GM23338 (cell line): ENCODE measurements at regions not wholly inside any gene's neighbourhood (a gene's known extent, or its start where the extent isn't known, plus 50 kb on each side); places are given as distances from the start of the nearest gene placed in this dataset.

Experiments
- ATAC-seq: fragments of 200-7000 bp; cut with Tn5 transposase; 3 replicates; pipeline ENCODE4 v1.9.1; 2020
- DNase-seq: peaks from one replicate; pipeline ENCODE4 v3.0.0-alpha.2; 2015; ENCODE audit warnings: low spot score
- H2AFZ ChIP-seq: fragments of 200-600 bp; sonication (generic); 2 replicates; pipeline ENCODE4 v1.8.0; 2016; ENCODE audit warnings: antibody characterized with exemption, mild to moderate bottlenecking, moderate library complexity
- H3F3A ChIP-seq: fragments of 200-600 bp; sonication (generic); replicated peaks from 2 replicates; pipeline ENCODE4 v1.8.0; 2017; ENCODE audit warnings: antibody characterized with exemption, mixed run types, low read depth
- H3K27ac ChIP-seq: fragments of 200-600 bp; sonication (generic); 2 replicates; pipeline ENCODE4 v1.6.1; 2016; ENCODE audit warnings: low read depth
- H3K27me3 ChIP-seq: fragments of 200-600 bp; sonication (generic); 2 replicates; pipeline ENCODE4 v1.8.0; 2016; ENCODE audit warnings: mild to moderate bottlenecking, mixed run types, moderate library complexity; ENCODE audit not compliant: insufficient read depth
- H3K36me3 ChIP-seq: fragments of 200-600 bp; sonication (generic); 2 replicates; pipeline ENCODE4 v1.8.0; 2016; ENCODE audit warnings: mild to moderate bottlenecking; ENCODE audit not compliant: insufficient read depth
- H3K4me1 ChIP-seq: fragments of 200-600 bp; sonication (generic); 2 replicates; pipeline ENCODE4 v1.8.0; 2016; ENCODE audit warnings: mild to moderate bottlenecking, moderate library complexity; ENCODE audit not compliant: insufficient read depth
- H3K4me2 ChIP-seq: fragments of 200-600 bp; sonication (generic); 2 replicates; pipeline ENCODE4 v1.7.1; 2017; ENCODE audit warnings: mixed run types
- H3K4me3 ChIP-seq: fragments of 200-600 bp; sonication (generic); 2 replicates; pipeline ENCODE4 v1.6.1; 2016; ENCODE audit warnings: mixed run types
- H3K79me2 ChIP-seq: fragments of 200-600 bp; sonication (generic); replicated peaks from 2 replicates; pipeline ENCODE4 v1.8.0; 2017; ENCODE audit warnings: mild to moderate bottlenecking; ENCODE audit not compliant: insufficient read depth
- H3K9me2 ChIP-seq: fragments of 200-600 bp; sonication (generic); 2 replicates; pipeline ENCODE4 v1.8.0; 2017; ENCODE audit not compliant: insufficient read depth
- H4K20me1 ChIP-seq: fragments of 200-600 bp; sonication (generic); replicated peaks from 2 replicates; pipeline ENCODE4 v1.8.0; 2017; ENCODE audit warnings: mild to moderate bottlenecking; ENCODE audit not compliant: insufficient read depth
- H3K27ac Mint-ChIP-seq: 2 replicates; pipeline ENCODE4 v1.8.0; 2020; ENCODE audit warnings: inconsistent platforms, mild to moderate bottlenecking, moderate library complexity, mixed read lengths
- H3K27me3 Mint-ChIP-seq: 3 replicates; pipeline ENCODE4 v1.8.0; 2022; ENCODE audit warnings: low read depth, mild to moderate bottlenecking, moderate library complexity, mixed read lengths, inconsistent platforms; ENCODE audit not compliant: insufficient read depth, poor library complexity
- H3K36me3 Mint-ChIP-seq: 3 replicates; pipeline ENCODE4 v1.8.0; 2021; ENCODE audit warnings: low read depth, mild to moderate bottlenecking, inconsistent platforms, moderate library complexity, mixed read lengths
- H3K4me1 Mint-ChIP-seq: 3 replicates; pipeline ENCODE4 v1.8.0; 2020; ENCODE audit warnings: mild to moderate bottlenecking, inconsistent platforms, mixed read lengths
- H3K4me3 Mint-ChIP-seq: 3 replicates; pipeline ENCODE4 v1.8.0; 2021; ENCODE audit warnings: moderate library complexity, mild to moderate bottlenecking, inconsistent platforms, mixed read lengths
- H3K9me3 Mint-ChIP-seq: 3 replicates; pipeline ENCODE4 v1.8.0; 2020; ENCODE audit warnings: moderate library complexity, mild to moderate bottlenecking, inconsistent platforms, mixed read lengths
- CREB1 ChIP-seq: fragments of 250-450 bp; sonication (Bioruptor Pico); IDR thresholded peaks from 2 replicates; pipeline ENCODE4 v1.5.0; 2020; ENCODE audit warnings: low read depth, mild to moderate bottlenecking, moderate library complexity
- EZH2 ChIP-seq: fragments of 200-600 bp; sonication (generic); IDR thresholded peaks from one replicate; pipeline ENCODE4 v1.8.0; 2017; ENCODE audit warnings: antibody characterized with exemption, mild to moderate bottlenecking, low read depth; ENCODE audit not compliant: unreplicated experiment
- EZH2phosphoT487 ChIP-seq: fragments of 200-600 bp; sonication (generic); IDR thresholded peaks from one replicate; pipeline ENCODE4 v1.8.1; 2018; ENCODE audit warnings: antibody characterized with exemption; ENCODE audit not compliant: unreplicated experiment
- JUNB ChIP-seq: IDR thresholded peaks from one replicate; pipeline ENCODE4 v1.6.1; 2016; ENCODE audit warnings: antibody characterized with exemption; ENCODE audit not compliant: unreplicated experiment
- NANOG ChIP-seq: IDR thresholded peaks from 2 replicates; pipeline ENCODE4 v1.6.1; 2016; ENCODE audit warnings: antibody characterized with exemption, borderline replicate concordance
- POLR2AphosphoS5 ChIP-seq: IDR thresholded peaks from 2 replicates; pipeline ENCODE4 v1.6.1; 2016; ENCODE audit warnings: antibody characterized with exemption, low read depth
- STAT1 ChIP-seq: IDR thresholded peaks from one replicate; pipeline ENCODE4 v1.6.1; 2016; ENCODE audit warnings: antibody characterized with exemption; ENCODE audit not compliant: unreplicated experiment
- ZNF114 ChIP-seq: fragments of 250-450 bp; sonication (Bioruptor Pico); IDR thresholded peaks from 2 replicates; pipeline ENCODE4 v1.5.0; 2020; ENCODE audit warnings: mild to moderate bottlenecking, moderate library complexity
- ZNF462 ChIP-seq: fragments of 250-450 bp; sonication (Bioruptor Pico); IDR thresholded peaks from 2 replicates; pipeline ENCODE4 v1.5.0; 2020; ENCODE audit warnings: mild to moderate bottlenecking, moderate library complexity

- TF ChIP-seq ZNF462 (CRISPR knock-in tag) = no peak
- TF ChIP-seq JUNB = no peak
- TF ChIP-seq EZH2phosphoT487 = no peak
- TF ChIP-seq ZNF114 = no peak
- TF ChIP-seq CREB1 (CRISPR knock-in tag) = no peak
Observed at GRCh38 chr7:81167934-81168333, 249.1 kb upstream of the SEMA3C start (continued).

GRCh38 chr7:81165070-81165469 is 246.2 kb upstream of the SEMA3C start:
- ATAC-seq = no peak
- no peaks in the 10 kb centered on the region for H3K9me3 Mint-ChIP-seq
- H2AFZ ChIP-seq = no peak overlapping the region
- no peaks in the 10 kb centered on the region for H3K79me2 ChIP-seq
- H4K20me1 ChIP-seq = no peaks in the 10 kb centered on the region
- no peak overlapping the region for H3K4me3 Mint-ChIP-seq
- no peak for DNase-seq
- H3K4me3 ChIP-seq = no peak overlapping the region
- H3K36me3 ChIP-seq = no peaks in the 10 kb centered on the region
- no peaks in the 10 kb centered on the region for H3K27me3 Mint-ChIP-seq
- H3K36me3 Mint-ChIP-seq = no peaks in the 10 kb centered on the region
- H3K27ac Mint-ChIP-seq = no peak overlapping the region
- H3K27me3 ChIP-seq = no peaks in the 10 kb centered on the region
- H3K27ac ChIP-seq = no peak overlapping the region
- no peaks in the 10 kb centered on the region; the same call in 1 of the 2 replicates for H3K9me2 ChIP-seq
- H3K4me1 ChIP-seq = no peaks in the 10 kb centered on the region
- H3K4me1 Mint-ChIP-seq = no peaks in the 10 kb centered on the region
- no peaks in the 10 kb centered on the region for H3F3A ChIP-seq
- no peak overlapping the region for H3K4me2 ChIP-seq
- TF ChIP-seq CREB1 (CRISPR knock-in tag) (no peak), POLR2AphosphoS5 (no peak), ZNF462 (CRISPR knock-in tag) (no peak), EZH2 (no peak), ZNF114 (no peak), STAT1 (no peak), JUNB (no peak), NANOG (no peak)
